LNCAP (cell line): ENCODE measurements at regions not wholly inside any gene's neighbourhood (a gene's known extent, or its start where the extent isn't known, plus 50 kb on each side); places are given as distances from the start of the nearest gene placed in this dataset.

Experiments used
- TF ChIP-seq, protein P1 (sequence below): fragments of 450-650 bp; IDR thresholded peaks from 2 replicates; pipeline ENCODE4 v1.5.1; 2017; ENCODE audit warnings: mild to moderate bottlenecking

DNA sequence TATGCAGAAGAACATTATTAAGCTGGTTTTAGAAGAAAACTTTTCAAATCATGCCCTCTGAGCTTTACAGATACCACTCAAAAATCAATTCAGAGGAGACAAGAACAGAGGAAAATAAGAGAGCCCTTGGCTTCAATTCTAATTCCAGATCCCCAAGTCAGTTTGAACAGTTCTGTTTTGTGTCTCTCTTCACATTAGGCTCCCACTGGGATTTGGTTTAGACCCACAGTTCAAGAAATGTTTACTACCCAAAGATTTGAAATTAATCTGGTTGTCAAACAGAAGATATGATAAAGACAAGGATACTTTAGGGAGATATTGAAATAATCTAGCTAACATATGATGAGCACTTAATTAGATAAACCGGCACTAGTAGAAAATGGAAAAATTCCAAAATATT lies 329.5 kb downstream of the RAD51AP2 start:
- TF ChIP-seq, protein P1, sequence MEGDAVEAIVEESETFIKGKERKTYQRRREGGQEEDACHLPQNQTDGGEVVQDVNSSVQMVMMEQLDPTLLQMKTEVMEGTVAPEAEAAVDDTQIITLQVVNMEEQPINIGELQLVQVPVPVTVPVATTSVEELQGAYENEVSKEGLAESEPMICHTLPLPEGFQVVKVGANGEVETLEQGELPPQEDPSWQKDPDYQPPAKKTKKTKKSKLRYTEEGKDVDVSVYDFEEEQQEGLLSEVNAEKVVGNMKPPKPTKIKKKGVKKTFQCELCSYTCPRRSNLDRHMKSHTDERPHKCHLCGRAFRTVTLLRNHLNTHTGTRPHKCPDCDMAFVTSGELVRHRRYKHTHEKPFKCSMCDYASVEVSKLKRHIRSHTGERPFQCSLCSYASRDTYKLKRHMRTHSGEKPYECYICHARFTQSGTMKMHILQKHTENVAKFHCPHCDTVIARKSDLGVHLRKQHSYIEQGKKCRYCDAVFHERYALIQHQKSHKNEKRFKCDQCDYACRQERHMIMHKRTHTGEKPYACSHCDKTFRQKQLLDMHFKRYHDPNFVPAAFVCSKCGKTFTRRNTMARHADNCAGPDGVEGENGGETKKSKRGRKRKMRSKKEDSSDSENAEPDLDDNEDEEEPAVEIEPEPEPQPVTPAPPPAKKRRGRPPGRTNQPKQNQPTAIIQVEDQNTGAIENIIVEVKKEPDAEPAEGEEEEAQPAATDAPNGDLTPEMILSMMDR = no peak

DNA sequence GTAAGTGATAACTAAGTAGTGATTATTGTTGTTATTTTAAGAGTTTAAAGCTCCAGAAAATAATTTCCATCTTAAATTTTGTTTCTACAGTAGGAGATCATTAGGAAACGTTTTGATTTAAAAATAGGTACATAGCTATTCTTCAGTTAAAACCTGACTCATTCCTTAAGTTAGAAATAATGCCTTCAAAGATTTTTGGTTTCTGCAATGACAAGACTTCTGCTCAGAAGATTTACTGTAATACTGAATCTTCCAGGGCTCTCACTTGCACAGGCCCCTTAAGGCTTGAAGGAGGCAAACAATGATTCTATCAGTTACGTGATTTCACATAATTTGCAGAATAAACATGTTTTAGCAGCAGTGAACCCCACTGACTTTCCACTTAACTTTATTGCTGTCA lies 333.7 kb downstream of the RAD51AP2 start:
- TF ChIP-seq, protein P1 = no peak

DNA sequence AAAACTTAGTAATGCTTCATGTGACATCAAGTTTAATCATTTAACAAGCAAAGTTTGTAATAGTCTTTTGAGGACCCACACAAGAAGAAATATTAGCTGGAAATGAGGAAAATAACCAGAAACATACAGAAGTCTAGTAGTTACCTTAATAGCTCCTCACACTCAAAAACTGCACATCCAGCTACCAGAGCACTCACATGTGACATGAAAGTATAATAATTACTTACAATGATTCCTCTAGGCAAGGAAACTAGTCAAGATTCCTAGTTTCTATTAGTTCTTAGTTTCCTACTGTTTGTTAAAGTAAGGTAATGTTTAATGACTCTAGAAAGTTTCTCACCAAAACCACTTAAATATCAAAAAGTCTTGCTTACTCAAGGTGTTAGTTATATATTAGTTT lies 335.8 kb downstream of the RAD51AP2 start:
- TF ChIP-seq, protein P1 = no peak

DNA sequence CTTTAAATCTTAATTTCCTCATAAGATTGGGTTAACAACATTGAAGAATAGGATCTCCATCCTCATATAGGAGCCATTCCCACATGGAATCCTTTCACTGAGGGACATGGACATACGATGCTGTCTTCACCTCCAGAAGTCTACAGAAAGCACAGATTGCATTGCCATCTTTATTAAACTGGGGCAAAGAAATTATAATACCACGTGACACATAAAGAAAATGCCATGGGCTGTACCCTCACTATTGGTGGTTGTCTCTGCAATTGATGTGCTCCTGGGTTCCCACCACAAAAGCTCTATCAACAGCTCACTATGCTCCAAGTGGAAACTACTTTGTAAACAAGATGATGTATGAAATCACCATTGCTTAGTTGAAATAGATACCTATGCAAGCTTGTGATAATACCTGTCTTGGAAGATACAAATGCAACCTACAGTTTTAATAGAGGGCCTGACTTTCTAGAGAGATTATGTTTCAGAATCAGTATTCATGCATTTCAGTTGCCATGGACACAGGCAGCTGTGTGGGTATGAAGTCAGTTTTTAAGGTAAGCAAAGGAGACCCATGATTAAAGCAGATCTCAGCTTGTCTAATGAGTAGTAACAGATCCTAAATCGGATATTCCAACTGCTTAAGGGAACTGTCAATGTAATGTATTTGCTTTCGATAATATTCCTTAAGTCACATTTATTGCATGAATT lies 337.0 kb downstream of the RAD51AP2 start:
- TF ChIP-seq, protein P1 = no peak

DNA sequence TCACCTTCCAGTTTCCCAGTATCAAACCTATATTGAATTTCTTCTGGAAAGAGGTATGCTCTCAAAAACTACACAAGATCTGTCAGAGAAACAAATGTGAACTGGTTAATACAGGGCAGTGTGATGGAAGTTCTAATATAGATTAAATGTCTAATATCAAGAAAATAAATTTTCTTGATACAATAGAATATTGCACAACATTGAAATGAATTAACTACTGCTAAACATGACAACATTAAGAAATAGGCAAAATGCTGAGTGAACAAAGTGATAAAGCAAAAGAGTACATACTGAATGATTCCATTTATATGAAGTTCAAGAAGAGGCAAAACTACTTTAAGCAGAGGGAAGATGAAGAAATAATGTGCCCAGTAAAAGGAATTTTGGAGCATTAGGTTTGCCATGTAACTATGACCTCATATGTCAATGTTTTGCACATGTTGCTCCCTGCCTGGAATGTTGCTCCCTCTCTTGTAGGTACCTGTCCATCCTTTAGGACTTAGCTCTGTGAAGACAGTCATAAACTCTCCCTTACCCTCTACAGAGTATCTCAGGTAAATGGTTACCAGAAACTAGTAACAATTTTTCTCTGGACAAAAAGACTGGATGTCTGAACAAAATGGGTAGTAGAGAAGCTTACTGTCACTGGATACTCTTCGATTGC lies 339.0 kb downstream of the RAD51AP2 start:
- TF ChIP-seq, protein P1 = no peak

DNA sequence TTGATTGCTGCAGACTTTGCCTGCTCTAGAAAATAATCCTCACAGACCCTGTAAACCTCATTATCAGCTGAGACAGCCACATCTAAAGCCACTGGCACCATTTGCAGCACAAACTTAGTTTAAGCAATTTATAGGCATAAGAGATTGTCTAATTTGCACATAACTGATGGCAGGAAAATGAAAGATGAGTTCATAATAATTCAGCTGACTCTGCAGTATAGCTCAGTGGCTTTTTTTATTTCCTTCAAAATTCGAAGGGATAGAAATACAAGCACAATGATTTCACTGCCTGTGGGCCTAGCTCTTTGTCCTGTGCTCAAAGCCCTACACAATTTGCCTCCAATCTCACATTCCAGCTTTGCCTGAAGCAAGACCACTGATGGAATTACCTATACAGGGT lies 341.2 kb downstream of the RAD51AP2 start:
- TF ChIP-seq, protein P1 = no peak

DNA sequence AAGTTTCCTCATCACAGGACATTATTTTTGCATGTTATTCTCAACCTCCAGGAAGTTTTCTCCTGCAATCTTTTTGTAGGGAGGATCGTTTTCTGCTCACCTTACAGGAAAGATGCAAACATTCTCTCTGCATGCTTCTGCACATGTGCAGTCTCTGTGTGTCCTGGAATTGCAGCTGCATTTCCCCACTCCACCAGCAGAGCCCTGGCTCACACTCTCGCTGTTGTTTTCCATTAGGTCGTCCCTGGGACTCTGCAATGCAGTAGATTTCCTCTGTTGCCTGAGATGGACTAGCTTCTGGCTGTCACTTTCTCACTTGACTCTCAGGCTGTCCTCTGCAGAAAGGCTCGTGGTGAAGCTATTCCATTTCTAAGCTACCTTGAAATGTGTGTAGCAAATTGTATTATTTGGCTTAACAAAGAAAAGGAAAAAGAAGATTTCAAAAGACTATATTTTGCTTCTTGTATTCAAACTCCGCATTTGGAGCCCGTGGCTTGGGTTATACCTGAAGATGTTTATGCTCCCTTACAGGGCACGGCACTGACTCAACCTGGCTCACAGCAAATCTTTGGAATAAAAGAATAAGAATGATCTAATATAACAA lies 346.7 kb downstream of the RAD51AP2 start:
- TF ChIP-seq, protein P1 = peak; percentile 63
